HUDEP-2 (cell line): ENCODE measurements at regions not wholly inside any gene's neighbourhood (a gene's known extent, or its start where the extent isn't known, plus 50 kb on each side); places are given as distances from the start of the nearest gene placed in this dataset.

ENCODE experiments used
- DNase-seq, 76 experiments: peaks; one replicate each; lab custom pipeline; 2025; ENCODE audit not compliant: unreplicated experiment in 76 of 76; lab: John Stamatoyannopoulos, UW

GRCh38 chr5:158308429-158309025 lies 449.6 kb upstream of the CLINT1 start:
- no peak for DNase-seq

GRCh38 chr5:158305861-158306260 lies 446.9 kb upstream of the CLINT1 start:
- DNase-seq = no peak

GRCh38 chr5:158304607-158305006 lies 445.7 kb upstream of the CLINT1 start:
- DNase-seq = no peak

- no peak for DNase-seq
Measured at GRCh38 chr5:158303883-158304282, 444.9 kb upstream of the CLINT1 start.

GRCh38 chr5:158303275-158303674 lies 444.3 kb upstream of the CLINT1 start:
- DNase-seq = no peak

GRCh38 chr5:158302029-158302428 lies 443.1 kb upstream of the CLINT1 start:
- DNase-seq = no peak

- no peak for DNase-seq
Measured at GRCh38 chr5:158301186-158301585, 442.2 kb upstream of the CLINT1 start.

- no peak for DNase-seq
Measured at GRCh38 chr5:158300256-158300655, 441.3 kb upstream of the CLINT1 start.

GRCh38 chr5:158297002-158297527 lies 438.1 kb upstream of the CLINT1 start:
- DNase-seq = no peak

GRCh38 chr5:158294701-158295100 lies 435.8 kb upstream of the CLINT1 start:
- DNase-seq = no peak

GRCh38 chr5:158292981-158293380 lies 434.0 kb upstream of the CLINT1 start:
- DNase-seq = no peak

GRCh38 chr5:158289967-158290366 lies 431.0 kb upstream of the CLINT1 start:
- no peak for DNase-seq

GRCh38 chr5:158288272-158288657 lies 429.3 kb upstream of the CLINT1 start:
- no peak for DNase-seq

- DNase-seq = no peak
Measured at GRCh38 chr5:158287643-158288271, 428.8 kb upstream of the CLINT1 start.

- no peak for DNase-seq
Measured at GRCh38 chr5:158286827-158287226, 427.9 kb upstream of the CLINT1 start.

- no peak for DNase-seq
Measured at GRCh38 chr5:158285698-158286097, 426.8 kb upstream of the CLINT1 start.

GRCh38 chr5:158284242-158284641 lies 425.3 kb upstream of the CLINT1 start:
- DNase-seq = no peak

GRCh38 chr5:158283397-158283796 lies 424.5 kb upstream of the CLINT1 start:
- DNase-seq = no peak

GRCh38 chr5:158278216-158278925 lies 419.4 kb upstream of the CLINT1 start:
- no peak for DNase-seq

GRCh38 chr5:158277276-158277675 lies 418.3 kb upstream of the CLINT1 start:
- no peak for DNase-seq

- DNase-seq = no peak
Measured at GRCh38 chr5:158276692-158277091, 417.7 kb upstream of the CLINT1 start.

- no peak for DNase-seq
Measured at GRCh38 chr5:158275511-158275910, 416.6 kb upstream of the CLINT1 start.
